ENCODE measurements at regions not wholly inside any gene's neighbourhood (a gene's known extent, or its start where the extent isn't known, plus 50 kb on each side); places are given as distances from the start of the nearest gene placed in this dataset.

DNA sequence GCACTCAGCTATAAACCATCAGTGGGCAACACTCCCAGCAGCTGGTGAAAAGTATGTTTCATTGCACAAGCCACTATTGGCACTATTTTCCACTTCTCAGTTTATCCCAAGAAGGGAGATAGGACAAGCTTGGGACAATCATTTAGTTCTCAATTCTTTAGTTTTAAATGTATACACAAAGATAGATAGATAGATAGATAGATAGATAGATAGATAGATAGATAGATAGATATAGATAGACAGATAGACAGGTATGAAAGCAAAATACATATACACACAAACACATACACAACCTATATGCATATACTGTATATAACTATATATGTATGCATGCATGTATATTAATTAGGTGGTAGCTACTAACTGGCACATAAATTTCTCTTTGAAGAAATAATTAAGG lies 411.6 kb upstream of the KCND2 start:
- TF ChIP-seq, protein P1, sequence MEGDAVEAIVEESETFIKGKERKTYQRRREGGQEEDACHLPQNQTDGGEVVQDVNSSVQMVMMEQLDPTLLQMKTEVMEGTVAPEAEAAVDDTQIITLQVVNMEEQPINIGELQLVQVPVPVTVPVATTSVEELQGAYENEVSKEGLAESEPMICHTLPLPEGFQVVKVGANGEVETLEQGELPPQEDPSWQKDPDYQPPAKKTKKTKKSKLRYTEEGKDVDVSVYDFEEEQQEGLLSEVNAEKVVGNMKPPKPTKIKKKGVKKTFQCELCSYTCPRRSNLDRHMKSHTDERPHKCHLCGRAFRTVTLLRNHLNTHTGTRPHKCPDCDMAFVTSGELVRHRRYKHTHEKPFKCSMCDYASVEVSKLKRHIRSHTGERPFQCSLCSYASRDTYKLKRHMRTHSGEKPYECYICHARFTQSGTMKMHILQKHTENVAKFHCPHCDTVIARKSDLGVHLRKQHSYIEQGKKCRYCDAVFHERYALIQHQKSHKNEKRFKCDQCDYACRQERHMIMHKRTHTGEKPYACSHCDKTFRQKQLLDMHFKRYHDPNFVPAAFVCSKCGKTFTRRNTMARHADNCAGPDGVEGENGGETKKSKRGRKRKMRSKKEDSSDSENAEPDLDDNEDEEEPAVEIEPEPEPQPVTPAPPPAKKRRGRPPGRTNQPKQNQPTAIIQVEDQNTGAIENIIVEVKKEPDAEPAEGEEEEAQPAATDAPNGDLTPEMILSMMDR (conservative IDR thresholded peaks at IDR 0.05; ENCODE audit: low read depth in 2 of 2) = no peak
- no peak for TF ChIP-seq POLR2AphosphoS5 (IDR thresholded peaks at IDR 0.05; ENCODE audit: low read depth)
- no peak for TF ChIP-seq ZNF114 (CRISPR knock-in tag; IDR thresholded peaks at IDR 0.05)
- no peak for TF ChIP-seq EZH2 (IDR thresholded peaks at IDR 0.05; ENCODE audit: low read depth, unreplicated experiment)

All from GM23338 (cell line).